Astrocyte (in vitro differentiated cells and primary cell): ENCODE measurements at regions not wholly inside any gene's neighbourhood (a gene's known extent, or its start where the extent isn't known, plus 50 kb on each side); places are given as distances from the start of the nearest gene placed in this dataset.

Experiments
- DNase-seq: peaks from one replicate; pipeline ENCODE4 v3.0.0-alpha.2; 2010; ENCODE audit warnings: low read depth
- FAIRE-seq: peaks from 2 replicates; lab custom pipeline; 2011; peaks lifted over from hg19 to GRCh38; lab: Jason Lieb, UNC
- H2AFZ ChIP-seq: 2 replicates; pipeline ENCODE4 v1.6.0; 2012; ENCODE audit warnings: low read depth, low read length, inconsistent platforms
- H3K27ac ChIP-seq: 2 replicates; pipeline ENCODE4 v1.5.1; 2011; ENCODE audit warnings: low read depth, low read length, inconsistent platforms
- H3K27me3 ChIP-seq: 2 replicates; pipeline ENCODE4 v1.6.0; 2011; ENCODE audit warnings: low read length, inconsistent platforms; ENCODE audit not compliant: insufficient read depth
- H3K36me3 ChIP-seq: 2 replicates; pipeline ENCODE4 v1.5.1; 2011; ENCODE audit warnings: low read length, inconsistent platforms; ENCODE audit not compliant: insufficient read depth
- H3K4me1 ChIP-seq: 2 replicates; pipeline ENCODE4 v1.5.1; 2011; ENCODE audit warnings: low read length, inconsistent platforms; ENCODE audit not compliant: insufficient read depth
- H3K4me2 ChIP-seq: 2 replicates; pipeline ENCODE4 v1.6.0; 2012; ENCODE audit warnings: low read length, inconsistent platforms
- H3K4me3 ChIP-seq: 2 replicates; pipeline ENCODE4 v1.5.1; 2011; ENCODE audit warnings: low read depth, mild to moderate bottlenecking, low read length, inconsistent platforms; ENCODE audit not compliant: insufficient read depth
- H3K79me2 ChIP-seq: 2 replicates; pipeline ENCODE4 v1.6.0; 2012; ENCODE audit warnings: mild to moderate bottlenecking, low read length, inconsistent platforms; ENCODE audit not compliant: insufficient read depth
- H3K9ac ChIP-seq: 2 replicates; pipeline ENCODE4 v1.6.0; 2012; ENCODE audit warnings: mild to moderate bottlenecking, low read length, inconsistent platforms
- H3K9me3 ChIP-seq: 2 replicates; pipeline ENCODE4 v1.5.1; 2012; ENCODE audit warnings: low read depth, mild to moderate bottlenecking, low read length, inconsistent platforms; ENCODE audit not compliant: insufficient read depth
- H4K20me1 ChIP-seq: 2 replicates; pipeline ENCODE4 v1.6.0; 2012; ENCODE audit warnings: low read length, inconsistent platforms; ENCODE audit not compliant: insufficient read depth
- H3K27ac Mint-ChIP-seq: one replicate; pipeline ENCODE4 v1.8.0; 2021; ENCODE audit warnings: mild to moderate bottlenecking, mixed read lengths; ENCODE audit not compliant: unreplicated experiment
- H3K27me3 Mint-ChIP-seq: one replicate; pipeline ENCODE4 v1.8.0; 2021; ENCODE audit warnings: low read depth, mixed read lengths; ENCODE audit not compliant: unreplicated experiment
- H3K36me3 Mint-ChIP-seq: one replicate; pipeline ENCODE4 v1.8.0; 2021; ENCODE audit warnings: low read depth, mixed read lengths; ENCODE audit not compliant: unreplicated experiment
- H3K4me1 Mint-ChIP-seq: one replicate; pipeline ENCODE4 v1.8.0; 2021; ENCODE audit warnings: low read depth, mixed read lengths; ENCODE audit not compliant: unreplicated experiment
- H3K4me3 Mint-ChIP-seq: one replicate; pipeline ENCODE4 v1.8.0; 2021; ENCODE audit warnings: mild to moderate bottlenecking, moderate library complexity, mixed read lengths; ENCODE audit not compliant: unreplicated experiment
- H3K9me3 Mint-ChIP-seq: one replicate; pipeline ENCODE4 v1.8.0; 2021; ENCODE audit warnings: mild to moderate bottlenecking, mixed read lengths; ENCODE audit not compliant: unreplicated experiment
- EZH2 ChIP-seq: IDR thresholded peaks from 2 replicates; pipeline ENCODE4 v1.6.1; 2012; ENCODE audit warnings: mild to moderate bottlenecking, low read length, inconsistent platforms; ENCODE audit not compliant: insufficient read depth
- TF ChIP-seq, protein P1 (sequence below): IDR thresholded peaks from 2 replicates; pipeline ENCODE4 v1.5.1; 2011; ENCODE audit warnings: low read depth, mild to moderate bottlenecking, inconsistent platforms, low read length, moderate library complexity; ENCODE audit not compliant: insufficient read depth

DNA sequence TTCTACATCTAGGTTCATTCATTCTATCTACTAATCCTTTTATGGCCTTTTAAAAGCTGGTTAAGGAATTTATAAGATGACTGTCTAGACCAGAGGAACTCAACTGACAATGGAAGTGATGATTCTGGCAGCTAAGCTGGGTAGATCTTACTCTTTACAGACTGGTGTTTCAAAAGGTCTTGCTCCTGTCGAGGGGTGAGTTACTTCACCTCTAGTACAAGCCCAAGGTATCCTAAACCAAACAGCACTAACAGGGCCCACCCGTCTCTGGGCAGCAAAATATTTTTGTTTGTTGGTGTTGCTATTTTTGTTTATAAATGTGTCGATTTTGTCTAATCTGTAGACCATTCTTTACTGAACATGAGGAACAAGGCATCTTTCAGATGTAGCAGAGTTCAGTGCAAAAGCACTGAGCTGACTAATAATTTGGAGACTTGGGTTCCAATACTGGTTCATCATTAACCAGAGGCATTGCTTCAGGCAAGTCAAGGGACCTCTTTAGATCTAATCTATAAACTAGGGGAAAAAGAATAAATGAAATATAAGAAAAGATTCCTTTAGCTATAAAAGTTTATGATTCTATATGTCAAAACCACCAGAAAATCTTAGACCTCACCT is 90.3 kb upstream of the FRG1 start:
- H3K9me3 Mint-ChIP-seq: peaks cover 12% of the 10 kb centered on the region
- H3K9me3 ChIP-seq: peaks cover 4% of the 10 kb centered on the region

DNA sequence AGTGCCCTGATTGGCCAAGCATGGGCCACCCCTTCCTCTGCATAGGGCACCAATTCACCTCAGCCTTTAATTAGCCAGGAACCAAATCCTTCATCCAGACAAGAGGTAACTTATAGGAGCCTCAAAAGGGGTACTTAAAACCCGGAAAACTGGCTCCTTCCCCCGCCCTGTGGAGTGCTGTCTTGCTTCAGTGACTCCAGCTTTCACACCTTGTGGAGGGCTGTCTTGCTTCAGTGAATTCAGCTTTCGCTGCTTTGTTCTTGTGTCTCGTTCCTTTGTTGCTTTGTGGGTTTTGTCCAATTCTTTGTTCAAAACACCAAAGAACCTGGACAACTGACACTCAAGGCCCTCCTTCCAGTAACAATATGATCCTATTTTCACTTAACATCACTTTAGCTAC is 82.2 kb upstream of the FRG1 start:
- FAIRE-seq: no peak
- Mint-ChIP-seq H3K27ac (no peak overlapping the region), H3K27me3 (no peaks in the 10 kb centered on the region), H3K4me3 (no peak overlapping the region), H3K36me3 (no peaks in the 10 kb centered on the region), H3K4me1 (no peaks in the 10 kb centered on the region), H3K9me3 (peaks cover 1% of the 10 kb centered on the region)
- H3K36me3 ChIP-seq: no peaks in the 10 kb centered on the region
- H3K9me3 ChIP-seq: peaks cover 8% of the 10 kb centered on the region
- TF ChIP-seq, protein P1, sequence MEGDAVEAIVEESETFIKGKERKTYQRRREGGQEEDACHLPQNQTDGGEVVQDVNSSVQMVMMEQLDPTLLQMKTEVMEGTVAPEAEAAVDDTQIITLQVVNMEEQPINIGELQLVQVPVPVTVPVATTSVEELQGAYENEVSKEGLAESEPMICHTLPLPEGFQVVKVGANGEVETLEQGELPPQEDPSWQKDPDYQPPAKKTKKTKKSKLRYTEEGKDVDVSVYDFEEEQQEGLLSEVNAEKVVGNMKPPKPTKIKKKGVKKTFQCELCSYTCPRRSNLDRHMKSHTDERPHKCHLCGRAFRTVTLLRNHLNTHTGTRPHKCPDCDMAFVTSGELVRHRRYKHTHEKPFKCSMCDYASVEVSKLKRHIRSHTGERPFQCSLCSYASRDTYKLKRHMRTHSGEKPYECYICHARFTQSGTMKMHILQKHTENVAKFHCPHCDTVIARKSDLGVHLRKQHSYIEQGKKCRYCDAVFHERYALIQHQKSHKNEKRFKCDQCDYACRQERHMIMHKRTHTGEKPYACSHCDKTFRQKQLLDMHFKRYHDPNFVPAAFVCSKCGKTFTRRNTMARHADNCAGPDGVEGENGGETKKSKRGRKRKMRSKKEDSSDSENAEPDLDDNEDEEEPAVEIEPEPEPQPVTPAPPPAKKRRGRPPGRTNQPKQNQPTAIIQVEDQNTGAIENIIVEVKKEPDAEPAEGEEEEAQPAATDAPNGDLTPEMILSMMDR: no peak
- TF ChIP-seq EZH2: no peak
- H3K4me2 ChIP-seq: no peak overlapping the region
- H4K20me1 ChIP-seq: no peaks in the 10 kb centered on the region
- H3K27ac ChIP-seq: no peak overlapping the region
- no peak for DNase-seq
- no peak overlapping the region for H3K4me3 ChIP-seq
- H3K27me3 ChIP-seq: no peaks in the 10 kb centered on the region
- no peaks in the 10 kb centered on the region for H3K4me1 ChIP-seq
- H3K9ac ChIP-seq: no peak overlapping the region
- H3K79me2 ChIP-seq: no peaks in the 10 kb centered on the region
- H2AFZ ChIP-seq: no peak overlapping the region

More for the DNA sequence above, 90.3 kb upstream of the FRG1 start:
- H3K36me3 Mint-ChIP-seq: no peaks in the 10 kb centered on the region
- TF ChIP-seq EZH2: no peak
- TF ChIP-seq, protein P1: no peak
- H3K27me3 Mint-ChIP-seq: peaks cover 5% of the 10 kb centered on the region
- H3K27ac Mint-ChIP-seq: no peak overlapping the region
- H3K4me1 Mint-ChIP-seq: no peaks in the 10 kb centered on the region
- H3K27me3 ChIP-seq: no peaks in the 10 kb centered on the region
- H3K4me2 ChIP-seq: no peak overlapping the region
- no peaks in the 10 kb centered on the region for H3K4me1 ChIP-seq
- H3K9ac ChIP-seq: no peak overlapping the region
- FAIRE-seq: no peak
- DNase-seq: no peak
- no peaks in the 10 kb centered on the region for H3K79me2 ChIP-seq
- no peaks in the 10 kb centered on the region for H3K36me3 ChIP-seq
- H3K27ac ChIP-seq: no peak overlapping the region
- H4K20me1 ChIP-seq: no peaks in the 10 kb centered on the region
- H3K4me3 Mint-ChIP-seq: no peak overlapping the region
- H2AFZ ChIP-seq: no peak overlapping the region
- no peak overlapping the region for H3K4me3 ChIP-seq

DNA sequence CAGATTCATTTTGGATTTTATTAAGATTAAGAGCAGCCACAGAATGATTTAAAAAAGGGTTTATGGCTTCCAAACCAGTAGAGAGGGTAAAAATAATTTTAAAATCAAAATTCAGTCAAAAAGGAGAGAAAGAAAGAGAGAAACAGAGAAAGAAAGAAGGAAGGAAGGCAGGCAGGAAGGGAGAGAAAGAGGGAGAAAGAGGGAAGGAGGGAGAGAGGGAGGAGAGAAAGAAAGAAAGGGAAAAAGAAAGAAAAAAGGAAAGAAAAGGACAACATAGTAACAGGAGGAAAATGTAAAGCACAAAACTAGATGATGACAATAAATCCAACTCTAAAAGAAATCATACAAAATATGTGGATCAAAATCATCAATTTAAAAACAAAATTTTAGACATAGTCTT is 79.6 kb upstream of the FRG1 start:
- Histone ChIP-seq H3K4me3 (no peak overlapping the region), H3K9ac (no peak overlapping the region), H3K4me1 (no peaks in the 10 kb centered on the region), H3K4me2 (no peak overlapping the region), H3K9me3 (peaks cover 3% of the 10 kb centered on the region), H3K27ac (no peak overlapping the region), H3K79me2 (no peaks in the 10 kb centered on the region), H3K27me3 (no peaks in the 10 kb centered on the region), H2AFZ (no peak overlapping the region), H3K36me3 (no peaks in the 10 kb centered on the region), H4K20me1 (no peaks in the 10 kb centered on the region)
- Mint-ChIP-seq H3K4me1 (no peaks in the 10 kb centered on the region), H3K27me3 (no peaks in the 10 kb centered on the region), H3K36me3 (no peaks in the 10 kb centered on the region), H3K4me3 (no peak overlapping the region), H3K27ac (no peak overlapping the region), H3K9me3 (peaks cover 1% of the 10 kb centered on the region)
- FAIRE-seq: no peak
- no peak for TF ChIP-seq EZH2
- TF ChIP-seq, protein P1: no peak
- DNase-seq: no peak
